IMR-90 (cell line): ENCODE measurements at regions not wholly inside any gene's neighbourhood (a gene's known extent, or its start where the extent isn't known, plus 50 kb on each side); places are given as distances from the start of the nearest gene placed in this dataset.

Source experiments
- ATAC-seq: fragments of 200-7000 bp; cut with Tn5 transposase; 2 replicates; pipeline ENCODE4 v1.9.1; 2020; ENCODE audit warnings: low read depth, mild to moderate bottlenecking, moderate library complexity
- BruUV-seq: library from RNA; stranded (reverse); fragments of 400-500 nt; replicated peaks from 2 replicates; lab custom pipeline; 2021; lab: Mats Ljungman, UMichigan
- CTCF ChIA-PET: fragments of 300-600 bp; formaldehyde crosslinking; extraction: SDS; loops from one replicate; lab custom pipeline; 2021; ENCODE audit warnings: antibody characterized with exemption; lab: Yijun Ruan, JAX
- POLR2A ChIA-PET: fragments of 300-600 bp; sonication (Branson Sonifier 250); formaldehyde crosslinking; loops from one replicate; lab custom pipeline; 2022; ENCODE audit warnings: antibody characterized with exemption; ENCODE audit not compliant: unreplicated experiment; lab: Charles Lee
- DNase-seq: peaks from one replicate; pipeline ENCODE4 v3.0.0; 2013
- H2AFZ ChIP-seq: replicated peaks from 2 replicates; pipeline ENCODE3; 2013; ENCODE audit warnings: low read length, mild to moderate bottlenecking; ENCODE audit not compliant: poor library complexity
- H2AK5ac ChIP-seq: 2 replicates; pipeline ENCODE4 v1.6.1; 2013; ENCODE audit warnings: low read depth, low read length, inconsistent platforms
- H2AK9ac ChIP-seq: replicated peaks from 2 replicates; pipeline ENCODE3; 2013; ENCODE audit warnings: mild to moderate bottlenecking, low read depth, low read length, moderate library complexity; ENCODE audit not compliant: poor library complexity
- H2BK120ac ChIP-seq: 2 replicates; pipeline ENCODE4 v1.6.1; 2013; ENCODE audit warnings: low read depth, low read length, inconsistent platforms
- H2BK15ac ChIP-seq: 3 replicates; pipeline ENCODE4 v1.6.1; 2013; ENCODE audit warnings: low read depth, low read length, inconsistent platforms
- H2BK20ac ChIP-seq: 2 replicates; pipeline ENCODE4 v1.6.1; 2013; ENCODE audit warnings: low read depth, mild to moderate bottlenecking, inconsistent platforms, low read length, moderate library complexity
- H2BK5ac ChIP-seq: 2 replicates; pipeline ENCODE4 v1.6.1; 2013; ENCODE audit warnings: mild to moderate bottlenecking, low read depth, low read length, inconsistent platforms; ENCODE audit not compliant: poor library complexity, severe bottlenecking
- H3K14ac ChIP-seq: replicated peaks from 2 replicates; pipeline ENCODE4 v1.6.1; 2013; ENCODE audit warnings: low read depth, low read length, inconsistent platforms
- H3K18ac ChIP-seq: 2 replicates; pipeline ENCODE4 v1.6.1; 2013; ENCODE audit warnings: low read depth, low read length, control low read depth
- H3K23ac ChIP-seq: 2 replicates; pipeline ENCODE4 v1.6.1; 2013; ENCODE audit warnings: low read depth, low read length, inconsistent platforms
- H3K27ac ChIP-seq: 2 replicates; pipeline ENCODE4 v1.5.1; 2013; ENCODE audit warnings: mild to moderate bottlenecking, control low read depth, low read length; ENCODE audit not compliant: insufficient read depth
- H3K27me3 ChIP-seq: 2 replicates; pipeline ENCODE4 v1.6.1; 2013; ENCODE audit warnings: low read length; ENCODE audit not compliant: control insufficient read depth, insufficient read depth
- H3K36me3 ChIP-seq: 2 replicates; pipeline ENCODE4 v1.6.1; 2013; ENCODE audit warnings: low read length, mixed read lengths; ENCODE audit not compliant: control insufficient read depth, insufficient read depth
- H3K4ac ChIP-seq: 2 replicates; pipeline ENCODE4 v1.6.1; 2013; ENCODE audit warnings: low read depth, low read length, inconsistent platforms
- H3K4me1 ChIP-seq: 2 replicates; pipeline ENCODE4 v1.6.1; 2013; ENCODE audit warnings: low read length, mixed read lengths; ENCODE audit not compliant: control insufficient read depth, insufficient read depth
- H3K4me2 ChIP-seq: 2 replicates; pipeline ENCODE4 v1.6.1; 2013; ENCODE audit warnings: low read depth, mild to moderate bottlenecking, control low read depth, low read length, moderate library complexity
- H3K4me3 ChIP-seq: 2 replicates; pipeline ENCODE4 v1.5.1; 2013; ENCODE audit warnings: low read depth, mild to moderate bottlenecking, control low read depth, low read length, moderate library complexity; ENCODE audit not compliant: insufficient read depth
- H3K56ac ChIP-seq: 2 replicates; pipeline ENCODE4 v1.6.1; 2013; ENCODE audit warnings: low read length, inconsistent platforms; ENCODE audit not compliant: insufficient read depth; ENCODE audit errors: extremely low read depth
- H3K79me1 ChIP-seq, 2 experiments: 2 replicates each; pipeline ENCODE4 v1.6.1; 2013; ENCODE audit warnings: low read length in 2 of 2, inconsistent platforms in 1 of 2, low read depth in 1 of 2
- H3K9ac ChIP-seq: 2 replicates; pipeline ENCODE4 v1.6.1; 2013; ENCODE audit warnings: low read depth, low read length, control low read depth
- H3K9me1 ChIP-seq: 2 replicates; pipeline ENCODE4 v1.6.1; 2013; ENCODE audit warnings: low read length, inconsistent platforms; ENCODE audit not compliant: insufficient read depth
- H3K9me3 ChIP-seq: 2 replicates; pipeline ENCODE4 v1.6.1; 2013; ENCODE audit warnings: low read length; ENCODE audit not compliant: control insufficient read depth, insufficient read depth
- H4K20me1 ChIP-seq: 2 replicates; pipeline ENCODE4 v1.6.1; 2013; ENCODE audit warnings: low read length, inconsistent platforms; ENCODE audit not compliant: insufficient read depth
- H4K5ac ChIP-seq: 2 replicates; pipeline ENCODE4 v1.6.1; 2013; ENCODE audit warnings: mild to moderate bottlenecking, low read depth, low read length, control low read depth
- H4K8ac ChIP-seq, 2 experiments: 2 replicates each; pipeline ENCODE4 v1.6.1; 2013; ENCODE audit warnings: low read depth in 2 of 2, low read length in 2 of 2, control low read depth in 1 of 2, inconsistent platforms in 1 of 2
- H4K91ac ChIP-seq: 2 replicates; pipeline ENCODE4 v1.6.1; 2013; ENCODE audit warnings: low read depth, low read length, inconsistent platforms; ENCODE audit not compliant: insufficient read depth
- BHLHE40 ChIP-seq: fragments of 150-350 bp; IDR thresholded peaks from 2 replicates; pipeline ENCODE4 v1.6.1; 2016; ENCODE audit warnings: mild to moderate bottlenecking, low read depth, low read length
- CEBPB ChIP-seq: IDR thresholded peaks from 2 replicates; pipeline ENCODE4 v1.6.1; 2012; ENCODE audit warnings: low read depth, low read length, improper control_type of control experiment
- CHD1 ChIP-seq: IDR thresholded peaks from 2 replicates; pipeline ENCODE4 v1.6.1; 2012; ENCODE audit warnings: low read depth, low read length, improper control_type of control experiment
- FOS ChIP-seq: fragments of 150-350 bp; IDR thresholded peaks from 2 replicates; pipeline ENCODE4 v1.6.1; 2016; ENCODE audit warnings: low read depth, low read length
- MAFK ChIP-seq: IDR thresholded peaks from 2 replicates; pipeline ENCODE4 v1.6.1; 2012; ENCODE audit warnings: low read depth, low read length, improper control_type of control experiment
- MAZ ChIP-seq: IDR thresholded peaks from 2 replicates; pipeline ENCODE4 v1.6.1; 2012; ENCODE audit warnings: low read depth, mild to moderate bottlenecking, low read length, improper control_type of control experiment, moderate library complexity, borderline replicate concordance
- MXI1 ChIP-seq: IDR thresholded peaks from 2 replicates; pipeline ENCODE4 v1.6.1; 2012; ENCODE audit warnings: low read depth, mild to moderate bottlenecking, low read length, moderate library complexity, borderline replicate concordance
- NFE2L2 ChIP-seq: fragments of 150-350 bp; IDR thresholded peaks from 2 replicates; pipeline ENCODE4 v1.6.1; 2016; ENCODE audit warnings: low read depth, mild to moderate bottlenecking, low read length
- POLR2A ChIP-seq: IDR thresholded peaks from 2 replicates; pipeline ENCODE4 v1.6.1; 2012; ENCODE audit warnings: mild to moderate bottlenecking, low read depth, low read length
- RAD21 ChIP-seq: IDR thresholded peaks from 2 replicates; pipeline ENCODE4 v1.6.1; 2012; ENCODE audit warnings: low read length, improper control_type of control experiment
- RCOR1 ChIP-seq: IDR thresholded peaks from 2 replicates; pipeline ENCODE4 v1.6.1; 2012; ENCODE audit warnings: mild to moderate bottlenecking, low read length, improper control_type of control experiment; ENCODE audit not compliant: insufficient replicate concordance
- RFX5 ChIP-seq: IDR thresholded peaks from 2 replicates; pipeline ENCODE4 v1.8.0; 2012; ENCODE audit warnings: low read depth, mild to moderate bottlenecking, low read length, moderate library complexity
- SMC3 ChIP-seq: fragments of 150-350 bp; IDR thresholded peaks from 2 replicates; pipeline ENCODE4 v1.6.1; 2016; ENCODE audit warnings: low read depth, mild to moderate bottlenecking, antibody characterized with exemption, low read length, moderate library complexity
- WGBS, 2 experiments: methylation state at CpG; one replicate each; pipeline versions ENCODE4 v1.1.5 to v1.1.7; 2013; ENCODE audit warnings: missing lambda C conversion rate in 2 of 2; ENCODE audit not compliant: insufficient read length in 1 of 2; ENCODE audit errors: extremely low coverage in 2 of 2; 5-methylcytosine and 5-hydroxymethylcytosine counted together
- dilution Hi-C: fragments of 300-500 bp; cut with HindIII; formaldehyde crosslinking; loops from one replicate; pipeline ENCODE4 v1.14.3; 2018; ENCODE audit warnings: low sequenced_read_pairs; ENCODE audit not compliant: unreplicated experiment
- in situ Hi-C: fragments of 300-500 bp; cut with MboI; formaldehyde crosslinking; loops from 3 replicates; pipeline ENCODE4 v1.14.3; 2019; ENCODE audit warnings: low sequenced_read_pairs, inconsistent platforms, mixed read lengths
- intact Hi-C: fragments of 100-400 bp; cut with micrococcal nuclease; formaldehyde crosslinking; loops from 2 replicates; pipeline ENCODE4 v1.10.0; 2022
- TF ChIP-seq, protein P1 (sequence below): conservative IDR thresholded peaks from 2 replicates; pipeline ENCODE4 v1.5.1; 2012; ENCODE audit warnings: mild to moderate bottlenecking, low read depth, low read length, improper control_type of control experiment
- TF ChIP-seq, protein P2 (sequence below): fragments of 150-350 bp; IDR thresholded peaks from 2 replicates; pipeline ENCODE4 v1.6.1; 2016; ENCODE audit warnings: low read depth, mild to moderate bottlenecking, low read length, moderate library complexity, borderline replicate concordance
- TF ChIP-seq, protein P3 (sequence below): fragments of 150-350 bp; IDR thresholded peaks from 2 replicates; pipeline ENCODE4 v1.6.1; 2017; ENCODE audit warnings: mild to moderate bottlenecking, antibody characterized with exemption, low read length, low read depth

DNA sequence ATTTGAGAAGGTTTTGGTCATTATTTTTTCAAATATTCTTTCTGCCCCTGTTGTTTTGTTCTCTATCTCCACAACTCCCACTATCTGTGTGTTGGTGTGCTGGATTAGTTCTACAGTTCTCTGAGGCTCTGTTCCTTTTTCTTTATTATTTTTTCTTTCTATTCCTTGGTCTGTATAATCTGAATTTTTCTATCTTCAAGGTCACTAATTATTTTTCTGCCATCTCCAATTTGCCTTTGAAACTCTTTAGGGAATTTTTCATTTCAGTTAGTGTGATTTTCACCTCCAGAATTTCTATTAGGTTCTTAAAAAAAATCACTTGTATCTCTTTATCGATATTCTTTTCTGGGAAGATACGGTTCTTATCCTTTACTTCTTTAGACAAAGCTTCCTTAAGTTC lies 82.1 kb upstream of the GGTLC1 start:
- no peak overlapping the region for H4K91ac ChIP-seq
- H3K23ac ChIP-seq, result no peak overlapping the region
- H3K36me3 ChIP-seq, result no peaks in the 10 kb centered on the region
- H2AK9ac ChIP-seq, result no peak overlapping the region
- H3K9me3 ChIP-seq, result no peaks in the 10 kb centered on the region
- BruUV-seq, result no TSS peak
- no peak overlapping the region for H3K27ac ChIP-seq
- H3K56ac ChIP-seq, result no peak overlapping the region
- no peak overlapping the region for H4K5ac ChIP-seq
- H3K14ac ChIP-seq, result no peak overlapping the region
- H3K4me1 ChIP-seq, result no peaks in the 10 kb centered on the region
- no peak overlapping the region for H3K18ac ChIP-seq
- intact Hi-C loops, result no loop called here
- H2BK5ac ChIP-seq, result no peak overlapping the region
- no peaks in the 10 kb centered on the region for H3K27me3 ChIP-seq
- no peak overlapping the region for H2AK5ac ChIP-seq
- no peaks in the 10 kb centered on the region for H4K20me1 ChIP-seq
- no peaks in the 10 kb centered on the region for H3K79me1 ChIP-seq
- H2BK120ac ChIP-seq, result no peak overlapping the region
- in situ Hi-C loops, result no loop called here
- no peak overlapping the region for H3K4me3 ChIP-seq
- WGBS, 2 experiments, result no CpG with 5 or more reads among the region's 2 CpGs
- ChIA-PET CTCF (no interaction called here), POLR2A (no interaction called here)
- no peak for ATAC-seq
- H3K4ac ChIP-seq, result no peak overlapping the region
- no peak overlapping the region for H3K4me2 ChIP-seq
- no peak overlapping the region for H2BK15ac ChIP-seq
- H4K8ac ChIP-seq, result no peak overlapping the region
- no peak for DNase-seq
- dilution Hi-C loops, result no loop called here
- TF ChIP-seq NFE2L2 (no peak), SMC3 (no peak), MAZ (no peak), BHLHE40 (no peak), RFX5 (no peak), CEBPB (no peak), MAFK (no peak), MXI1 (no peak), RAD21 (no peak), POLR2A (no peak), RCOR1 (no peak), CHD1 (no peak), FOS (no peak)
- TF ChIP-seq, protein P1, sequence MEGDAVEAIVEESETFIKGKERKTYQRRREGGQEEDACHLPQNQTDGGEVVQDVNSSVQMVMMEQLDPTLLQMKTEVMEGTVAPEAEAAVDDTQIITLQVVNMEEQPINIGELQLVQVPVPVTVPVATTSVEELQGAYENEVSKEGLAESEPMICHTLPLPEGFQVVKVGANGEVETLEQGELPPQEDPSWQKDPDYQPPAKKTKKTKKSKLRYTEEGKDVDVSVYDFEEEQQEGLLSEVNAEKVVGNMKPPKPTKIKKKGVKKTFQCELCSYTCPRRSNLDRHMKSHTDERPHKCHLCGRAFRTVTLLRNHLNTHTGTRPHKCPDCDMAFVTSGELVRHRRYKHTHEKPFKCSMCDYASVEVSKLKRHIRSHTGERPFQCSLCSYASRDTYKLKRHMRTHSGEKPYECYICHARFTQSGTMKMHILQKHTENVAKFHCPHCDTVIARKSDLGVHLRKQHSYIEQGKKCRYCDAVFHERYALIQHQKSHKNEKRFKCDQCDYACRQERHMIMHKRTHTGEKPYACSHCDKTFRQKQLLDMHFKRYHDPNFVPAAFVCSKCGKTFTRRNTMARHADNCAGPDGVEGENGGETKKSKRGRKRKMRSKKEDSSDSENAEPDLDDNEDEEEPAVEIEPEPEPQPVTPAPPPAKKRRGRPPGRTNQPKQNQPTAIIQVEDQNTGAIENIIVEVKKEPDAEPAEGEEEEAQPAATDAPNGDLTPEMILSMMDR, result no peak
- TF ChIP-seq, protein P2, sequence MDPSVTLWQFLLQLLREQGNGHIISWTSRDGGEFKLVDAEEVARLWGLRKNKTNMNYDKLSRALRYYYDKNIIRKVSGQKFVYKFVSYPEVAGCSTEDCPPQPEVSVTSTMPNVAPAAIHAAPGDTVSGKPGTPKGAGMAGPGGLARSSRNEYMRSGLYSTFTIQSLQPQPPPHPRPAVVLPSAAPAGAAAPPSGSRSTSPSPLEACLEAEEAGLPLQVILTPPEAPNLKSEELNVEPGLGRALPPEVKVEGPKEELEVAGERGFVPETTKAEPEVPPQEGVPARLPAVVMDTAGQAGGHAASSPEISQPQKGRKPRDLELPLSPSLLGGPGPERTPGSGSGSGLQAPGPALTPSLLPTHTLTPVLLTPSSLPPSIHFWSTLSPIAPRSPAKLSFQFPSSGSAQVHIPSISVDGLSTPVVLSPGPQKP, result no peak
- TF ChIP-seq, protein P3, sequence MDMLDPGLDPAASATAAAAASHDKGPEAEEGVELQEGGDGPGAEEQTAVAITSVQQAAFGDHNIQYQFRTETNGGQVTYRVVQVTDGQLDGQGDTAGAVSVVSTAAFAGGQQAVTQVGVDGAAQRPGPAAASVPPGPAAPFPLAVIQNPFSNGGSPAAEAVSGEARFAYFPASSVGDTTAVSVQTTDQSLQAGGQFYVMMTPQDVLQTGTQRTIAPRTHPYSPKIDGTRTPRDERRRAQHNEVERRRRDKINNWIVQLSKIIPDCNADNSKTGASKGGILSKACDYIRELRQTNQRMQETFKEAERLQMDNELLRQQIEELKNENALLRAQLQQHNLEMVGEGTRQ, result no peak
- H2AFZ ChIP-seq, result no peak overlapping the region
- no peak overlapping the region for H3K9ac ChIP-seq
- H2BK20ac ChIP-seq, result no peak overlapping the region
- H3K9me1 ChIP-seq, result no peaks in the 10 kb centered on the region
